OCI-LY7 (cell line): ENCODE measurements at regions not wholly inside any gene's neighbourhood (a gene's known extent, or its start where the extent isn't known, plus 50 kb on each side); places are given as distances from the start of the nearest gene placed in this dataset.

Experiments
- BruUV-seq: library from RNA; stranded (reverse); fragments of 400-500 nt; replicated peaks from 2 replicates; lab custom pipeline; 2021; lab: Mats Ljungman, UMichigan
- CTCF ChIA-PET: fragments of 300-600 bp; sonication (Branson Sonifier 250); formaldehyde crosslinking; loops from one replicate; lab custom pipeline; 2022; ENCODE audit warnings: antibody characterized with exemption; ENCODE audit not compliant: unreplicated experiment; lab: Charles Lee
- POLR2A ChIA-PET: fragments of 300-600 bp; sonication (Branson Sonifier 250); formaldehyde crosslinking; loops from one replicate; lab custom pipeline; 2022; ENCODE audit warnings: antibody characterized with exemption; lab: Charles Lee
- DNase-seq: peaks from one replicate; pipeline ENCODE4 v3.0.0-alpha.2; 2015; ENCODE audit warnings: low spot score
- H2AFZ ChIP-seq: fragments of 200-600 bp; sonication (generic), shearing (Covaris generic); 2 replicates; pipeline ENCODE4 v1.6.1; 2014; ENCODE audit warnings: mild to moderate bottlenecking, antibody characterized with exemption, low read length, moderate library complexity
- H3K27ac ChIP-seq: fragments of 200-600 bp; sonication (generic); 2 replicates; pipeline ENCODE4 v1.5.1; 2014; ENCODE audit warnings: mixed run types, low read depth, mild to moderate bottlenecking, moderate library complexity, low read length, inconsistent platforms; ENCODE audit not compliant: poor library complexity, severe bottlenecking
- H3K36me3 ChIP-seq: fragments of 200-600 bp; sonication (generic); 2 replicates; pipeline ENCODE4 v1.6.1; 2014; ENCODE audit warnings: mild to moderate bottlenecking, antibody characterized with exemption, low read length, moderate library complexity, mixed read lengths; ENCODE audit not compliant: insufficient read depth
- H3K4me1 ChIP-seq: fragments of 200-600 bp; sonication (generic); 2 replicates; pipeline ENCODE4 v1.5.1; 2014; ENCODE audit warnings: mild to moderate bottlenecking, low read length; ENCODE audit not compliant: insufficient read depth, poor library complexity, severe bottlenecking
- H3K4me2 ChIP-seq: fragments of 200-600 bp; sonication (generic); 2 replicates; pipeline ENCODE4 v1.6.1; 2014; ENCODE audit warnings: mild to moderate bottlenecking, low read length
- H3K4me3 ChIP-seq: fragments of 200-600 bp; sonication (generic); 2 replicates; pipeline ENCODE4 v1.5.1; 2014; ENCODE audit warnings: mild to moderate bottlenecking, low read depth, low read length; ENCODE audit not compliant: poor library complexity, severe bottlenecking
- H3K79me2 ChIP-seq: fragments of 200-600 bp; sonication (generic); 2 replicates; pipeline ENCODE4 v1.6.1; 2016; ENCODE audit warnings: low read depth, mild to moderate bottlenecking, low read length, moderate library complexity, mixed read lengths; ENCODE audit not compliant: insufficient read depth
- H3K9me2 ChIP-seq: fragments of 200-600 bp; sonication (generic); 2 replicates; pipeline ENCODE4 v1.6.1; 2016; ENCODE audit warnings: mild to moderate bottlenecking, low read length, mixed read lengths; ENCODE audit not compliant: insufficient read depth
- H3K9me3 ChIP-seq: fragments of 200-600 bp; sonication (generic); 2 replicates; pipeline ENCODE4 v1.6.1; 2014; ENCODE audit warnings: mild to moderate bottlenecking, mixed run types, low read length, mixed read lengths
- H4K20me1 ChIP-seq: fragments of 200-600 bp; sonication (generic); 2 replicates; pipeline ENCODE4 v1.6.1; 2014; ENCODE audit warnings: mild to moderate bottlenecking, antibody characterized with exemption, low read length, moderate library complexity, mixed read lengths; ENCODE audit not compliant: insufficient read depth
- CTCF ChIP-seq: fragments of 200-600 bp; sonication (generic); conservative IDR thresholded peaks from 2 replicates; pipeline ENCODE4 v1.5.1; 2014; ENCODE audit warnings: mild to moderate bottlenecking, antibody characterized with exemption, low read length, moderate library complexity, mixed read lengths
- EZH2phosphoT487 ChIP-seq: fragments of 200-600 bp; sonication (generic); IDR thresholded peaks from 2 replicates; pipeline ENCODE4 v1.6.1; 2018; ENCODE audit warnings: low read depth, borderline replicate concordance, mild to moderate bottlenecking, mixed run types, antibody characterized with exemption, low read length, moderate library complexity, mixed read lengths
- intact Hi-C: fragments of 100-400 bp; cut with micrococcal nuclease; formaldehyde crosslinking; loops from one replicate; pipeline ENCODE4 v1.10.0; 2022; ENCODE audit not compliant: unreplicated experiment

GRCh38 chr13:79990048-79990447 lies 350.9 kb downstream of the SPRY2 start:
- no peaks in the 10 kb centered on the region for H3K79me2 ChIP-seq
- ChIA-PET POLR2A (interaction anchor here (0.6 kb wide), 1 partner anchor 1207 kb away, joined by 3 read pairs; no protein-coding TSS in a partner anchor), CTCF (no interaction called here)
- H4K20me1 ChIP-seq, result no peaks in the 10 kb centered on the region
- H2AFZ ChIP-seq, result no peak overlapping the region
- TF ChIP-seq EZH2phosphoT487 (no peak), CTCF (no peak)
- H3K27ac ChIP-seq, result no peak overlapping the region
- no TSS peak for BruUV-seq
- intact Hi-C loops, result no loop called here
- no peak overlapping the region for H3K4me3 ChIP-seq
- H3K9me3 ChIP-seq, result no peaks in the 10 kb centered on the region
- H3K4me1 ChIP-seq, result no peaks in the 10 kb centered on the region
- H3K4me2 ChIP-seq, result no peak overlapping the region
- H3K36me3 ChIP-seq, result no peaks in the 10 kb centered on the region
- DNase-seq, result no peak
- no peaks in the 10 kb centered on the region for H3K9me2 ChIP-seq

- Histone ChIP-seq H3K4me3 (no peak overlapping the region), H3K27ac (no peak overlapping the region), H3K36me3 (no peaks in the 10 kb centered on the region), H3K9me2 (no peaks in the 10 kb centered on the region), H3K4me1 (no peaks in the 10 kb centered on the region), H3K9me3 (no peaks in the 10 kb centered on the region), H2AFZ (no peak overlapping the region), H3K4me2 (no peak overlapping the region), H3K79me2 (no peaks in the 10 kb centered on the region), H4K20me1 (no peaks in the 10 kb centered on the region)
- TF ChIP-seq EZH2phosphoT487, result no peak
- no peak for TF ChIP-seq CTCF
- BruUV-seq, result no TSS peak
- DNase-seq, result no peak
- ChIA-PET POLR2A (interaction anchor here (1.2 kb wide), 1 partner anchor 16 kb away, joined by 3 read pairs; no protein-coding TSS in a partner anchor), CTCF (no interaction called here)
- intact Hi-C loops, result no loop called here
Observed at GRCh38 chr13:79989217-79989661, 351.7 kb downstream of the SPRY2 start.

GRCh38 chr13:79988573-79988972 lies 352.4 kb downstream of the SPRY2 start:
- no peaks in the 10 kb centered on the region for H3K36me3 ChIP-seq
- TF ChIP-seq EZH2phosphoT487 (no peak), CTCF (no peak)
- no peaks in the 10 kb centered on the region for H4K20me1 ChIP-seq
- no peak overlapping the region for H3K4me3 ChIP-seq
- no TSS peak for BruUV-seq
- H3K4me2 ChIP-seq, result no peak overlapping the region
- CTCF ChIA-PET, result no interaction called here
- POLR2A ChIA-PET, result interaction anchor here (1.2 kb wide), 1 partner anchor 15 kb away, joined by 3 read pairs; no protein-coding TSS in a partner anchor
- intact Hi-C loops, result no loop called here
- H3K27ac ChIP-seq, result no peak overlapping the region
- H3K79me2 ChIP-seq, result no peaks in the 10 kb centered on the region
- no peaks in the 10 kb centered on the region for H3K9me2 ChIP-seq
- no peak for DNase-seq
- no peak overlapping the region for H2AFZ ChIP-seq
- no peaks in the 10 kb centered on the region for H3K9me3 ChIP-seq
- no peaks in the 10 kb centered on the region for H3K4me1 ChIP-seq
